Smooth muscle cell (in vitro differentiated cells): ENCODE measurements at regions not wholly inside any gene's neighbourhood (a gene's known extent, or its start where the extent isn't known, plus 50 kb on each side); places are given as distances from the start of the nearest gene placed in this dataset.

Experiments used
- DNase-seq: peaks from one replicate; lab custom pipeline; 2025; ENCODE audit not compliant: unreplicated experiment; lab: John Stamatoyannopoulos, UW
- H2AFZ ChIP-seq: fragments of 200-600 bp; sonication (generic); 2 replicates; pipeline ENCODE4 v1.6.0; 2016; ENCODE audit warnings: antibody characterized with exemption, low read depth, mild to moderate bottlenecking
- H3F3A ChIP-seq: fragments of 200-600 bp; sonication (generic); 2 replicates; pipeline ENCODE4 v1.6.0; 2017; ENCODE audit warnings: antibody characterized with exemption, low read depth
- H3K27ac ChIP-seq: fragments of 200-600 bp; sonication (generic); 2 replicates; pipeline ENCODE4 v1.5.1; 2016; ENCODE audit warnings: low read depth, mild to moderate bottlenecking
- H3K27me3 ChIP-seq: fragments of 200-600 bp; sonication (generic); 2 replicates; pipeline ENCODE4 v1.6.1; 2016; ENCODE audit warnings: low read depth, mild to moderate bottlenecking
- H3K36me3 ChIP-seq: fragments of 200-600 bp; sonication (generic); 2 replicates; pipeline ENCODE4 v1.5.1; 2016; ENCODE audit warnings: low read depth
- H3K4me1 ChIP-seq: fragments of 200-600 bp; sonication (generic); 2 replicates; pipeline ENCODE4 v1.5.1; 2016; ENCODE audit warnings: low read depth
- H3K4me2 ChIP-seq: fragments of 200-600 bp; sonication (generic); 2 replicates; pipeline ENCODE4 v1.6.0; 2016; ENCODE audit warnings: mild to moderate bottlenecking
- H3K4me3 ChIP-seq: fragments of 200-600 bp; sonication (generic); 2 replicates; pipeline ENCODE4 v1.5.1; 2016; ENCODE audit warnings: mild to moderate bottlenecking
- H3K79me2 ChIP-seq: fragments of 200-600 bp; sonication (generic); 2 replicates; pipeline ENCODE4 v1.6.0; 2016; ENCODE audit warnings: low read depth, mild to moderate bottlenecking
- H3K9ac ChIP-seq: fragments of 200-600 bp; sonication (generic); 2 replicates; pipeline ENCODE4 v1.6.0; 2016; ENCODE audit warnings: low read depth
- H3K9me3 ChIP-seq: fragments of 200-600 bp; sonication (generic); replicated peaks from 2 replicates; pipeline ENCODE4 v1.5.1; 2016; ENCODE audit warnings: low read depth
- H4K20me1 ChIP-seq: fragments of 200-600 bp; sonication (generic); 2 replicates; pipeline ENCODE4 v1.6.0; 2016; ENCODE audit warnings: low read depth
- CTCF ChIP-seq: fragments of 200-600 bp; sonication (generic); IDR thresholded peaks from 2 replicates; pipeline ENCODE4 v1.5.1; 2017; ENCODE audit warnings: borderline replicate concordance, mild to moderate bottlenecking, antibody characterized with exemption; ENCODE audit not compliant: insufficient read depth, poor library complexity, severe bottlenecking
- WGBS: methylation state at CpG from one replicate; pipeline ENCODE4 v1.1.7; 2016; ENCODE audit warnings: low lambda C conversion rate; 5-methylcytosine and 5-hydroxymethylcytosine counted together

DNA sequence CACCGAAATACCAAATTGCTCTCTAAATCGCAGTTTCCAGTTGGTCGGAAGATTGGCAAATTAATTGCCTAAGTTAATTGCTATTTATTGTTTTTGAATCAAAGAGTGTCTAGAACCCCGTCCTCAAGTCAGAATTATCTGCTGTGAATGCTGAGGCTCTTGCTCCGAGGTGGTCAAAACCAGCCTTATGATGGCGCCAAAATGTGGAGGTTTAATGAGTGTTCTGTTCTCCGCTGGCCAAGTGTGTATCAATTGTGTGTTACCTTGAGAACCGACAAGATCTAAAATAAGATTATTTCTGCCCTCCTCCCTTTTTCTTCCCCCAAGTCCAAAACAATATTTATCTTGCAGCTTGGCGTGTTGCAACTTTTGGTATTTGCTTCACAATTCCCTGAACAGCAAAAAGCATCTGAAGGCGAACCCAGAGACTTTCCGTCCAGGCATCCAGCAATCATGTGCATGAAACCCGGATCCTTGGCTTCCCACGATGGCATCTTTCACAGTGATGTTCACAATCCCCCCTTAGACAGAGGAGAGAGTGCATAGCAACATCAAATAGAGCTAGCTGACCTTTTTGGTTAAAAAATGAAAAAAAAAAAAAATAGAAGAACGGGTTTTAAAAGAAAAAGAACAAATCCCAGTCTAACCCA lies 323.0 kb downstream of the MYCN start:
- H3K9ac ChIP-seq, result no peak overlapping the region
- DNase-seq, result no peak
- no peak overlapping the region for H3K27ac ChIP-seq
- no peaks in the 10 kb centered on the region for H4K20me1 ChIP-seq
- H3K9me3 ChIP-seq, result no peaks in the 10 kb centered on the region
- H3K36me3 ChIP-seq, result no peaks in the 10 kb centered on the region
- no peak overlapping the region for H3K4me3 ChIP-seq
- H3K27me3 ChIP-seq, result no peaks in the 10 kb centered on the region
- H2AFZ ChIP-seq, result no peak overlapping the region
- no peaks in the 10 kb centered on the region for H3F3A ChIP-seq
- TF ChIP-seq CTCF, result no peak
- H3K4me2 ChIP-seq, result no peak overlapping the region
- no peaks in the 10 kb centered on the region for H3K79me2 ChIP-seq
- peaks cover 6% of the 10 kb centered on the region for H3K4me1 ChIP-seq
- 94% methylated on average over 14 of the region's 14 CpGs for WGBS

- Histone ChIP-seq H3K27ac (no peak overlapping the region), H4K20me1 (no peaks in the 10 kb centered on the region), H3K4me2 (no peak overlapping the region), H3K27me3 (no peaks in the 10 kb centered on the region), H3K4me1 (peaks cover 8% of the 10 kb centered on the region), H3K9me3 (no peaks in the 10 kb centered on the region), H3K36me3 (no peaks in the 10 kb centered on the region), H2AFZ (no peak overlapping the region), H3K9ac (no peak overlapping the region), H3F3A (no peaks in the 10 kb centered on the region), H3K4me3 (no peak overlapping the region), H3K79me2 (no peaks in the 10 kb centered on the region)
- no peak for TF ChIP-seq CTCF
- no peak for DNase-seq
- WGBS, result 84% methylated on average over 11 of the region's 11 CpGs
Observed at GRCh38 chr2:16262526-16263178, 322.3 kb downstream of the MYCN start.

GRCh38 chr2:16261791-16262190 lies 321.4 kb downstream of the MYCN start:
- no peak for DNase-seq
- no peak for TF ChIP-seq CTCF
- Histone ChIP-seq H4K20me1 (no peaks in the 10 kb centered on the region), H3K4me3 (no peak overlapping the region), H3F3A (no peaks in the 10 kb centered on the region), H3K27ac (no peak overlapping the region), H2AFZ (no peak overlapping the region), H3K9me3 (no peaks in the 10 kb centered on the region), H3K27me3 (no peaks in the 10 kb centered on the region), H3K79me2 (no peaks in the 10 kb centered on the region), H3K4me2 (no peak overlapping the region), H3K4me1 (peaks cover 8% of the 10 kb centered on the region), H3K36me3 (no peaks in the 10 kb centered on the region), H3K9ac (no peak overlapping the region)
- 85% methylated on average over 2 of the region's 2 CpGs for WGBS

GRCh38 chr2:16261071-16261470 lies 320.7 kb downstream of the MYCN start:
- DNase-seq, result no peak
- no peaks in the 10 kb centered on the region for H3K36me3 ChIP-seq
- WGBS, result 96% methylated on average over 3 of the region's 3 CpGs

More at GRCh38 chr2:16261071-16261470, 320.7 kb downstream of the MYCN start:
- H3K27ac ChIP-seq, result no peak overlapping the region
- no peak overlapping the region for H2AFZ ChIP-seq
- H3K9me3 ChIP-seq, result no peaks in the 10 kb centered on the region
- H3F3A ChIP-seq, result no peaks in the 10 kb centered on the region
- H3K4me3 ChIP-seq, result no peak overlapping the region
- no peak overlapping the region for H3K9ac ChIP-seq
- no peaks in the 10 kb centered on the region for H4K20me1 ChIP-seq
- no peaks in the 10 kb centered on the region for H3K27me3 ChIP-seq
- TF ChIP-seq CTCF, result no peak
- no peak overlapping the region for H3K4me2 ChIP-seq
- peaks cover 8% of the 10 kb centered on the region for H3K4me1 ChIP-seq
- no peaks in the 10 kb centered on the region for H3K79me2 ChIP-seq
